GM12878 (cell line): ENCODE measurements at regions not wholly inside any gene's neighbourhood (a gene's known extent, or its start where the extent isn't known, plus 50 kb on each side); places are given as distances from the start of the nearest gene placed in this dataset.

Experiments used
- ATAC-seq: fragments of 200-7000 bp; cut with Tn5 transposase; 3 replicates; pipeline ENCODE4 v1.9.1; 2020; ENCODE audit warnings: mild to moderate bottlenecking, moderate library complexity
- BruUV-seq: library from RNA; stranded (reverse); fragments of 400-500 nt; replicated peaks from 2 replicates; lab custom pipeline; 2021; lab: Mats Ljungman, UMichigan
- CTCF ChIA-PET: fragments of 300-600 bp; sonication (Branson Sonifier 250); formaldehyde crosslinking; extraction: SDS; loops from one replicate; lab custom pipeline; 2021; ENCODE audit warnings: inconsistent platforms; lab: Yijun Ruan, JAX
- POLR2A ChIA-PET: fragments of 350-600 bp; formaldehyde crosslinking; extraction: SDS; loops from one replicate; lab custom pipeline; 2021; ENCODE audit warnings: inconsistent platforms; lab: Charles Lee
- RAD21 ChIA-PET: fragments of 300-600 bp; sonication (Branson Sonifier 250); formaldehyde crosslinking; loops from one replicate; lab custom pipeline; 2023; ENCODE audit warnings: antibody characterized with exemption; ENCODE audit not compliant: unreplicated experiment; lab: Charles Lee
- SMC1A ChIA-PET: fragments of 300-600 bp; sonication (Branson Sonifier 250); formaldehyde crosslinking; loops from one replicate; lab custom pipeline; 2023; ENCODE audit not compliant: unreplicated experiment, uncharacterized antibody; lab: Charles Lee
- DNase-seq: peaks from one replicate; pipeline ENCODE4 v3.0.0-alpha.2; 2011; ENCODE audit warnings: low read depth, low spot score
- FAIRE-seq: peaks from 3 replicates; lab custom pipeline; 2011; peaks lifted over from hg19 to GRCh38; lab: Jason Lieb, UNC
- H2AFZ ChIP-seq: 2 replicates; pipeline ENCODE4 v1.6.0; 2011; ENCODE audit warnings: low read depth, low read length, control low read depth; ENCODE audit not compliant: control insufficient read depth
- H3K27ac ChIP-seq: 2 replicates; pipeline ENCODE4 v1.5.1; 2011; ENCODE audit warnings: control low read depth; ENCODE audit not compliant: control insufficient read depth, insufficient read depth
- H3K27me3 ChIP-seq, 2 experiments: replicated peaks in 1 of 2; 2 replicates each; pipeline versions ENCODE4 v1.6.0 to v1.6.1; 2011; ENCODE audit warnings: low read length in 1 of 2; ENCODE audit not compliant: control insufficient read depth in 2 of 2, insufficient read depth in 2 of 2
- H3K36me3 ChIP-seq, 2 experiments: 2 replicates each; pipeline ENCODE4 v1.5.1; 2011; ENCODE audit warnings: low read length in 1 of 2; ENCODE audit not compliant: control insufficient read depth in 2 of 2, insufficient read depth in 2 of 2
- H3K4me1 ChIP-seq: 2 replicates; pipeline ENCODE4 v1.6.1; 2011; ENCODE audit warnings: mild to moderate bottlenecking, low read length, moderate library complexity, mixed read lengths; ENCODE audit not compliant: control insufficient read depth, insufficient read depth
- H3K4me2 ChIP-seq: 2 replicates; pipeline ENCODE4 v1.6.0; 2011; ENCODE audit warnings: control low read depth; ENCODE audit not compliant: control insufficient read depth, insufficient read depth
- H3K4me3 ChIP-seq: fragments of 200-600 bp; sonication (generic); 2 replicates; pipeline ENCODE4 v1.5.1; 2016
- H3K79me2 ChIP-seq: 2 replicates; pipeline ENCODE4 v1.6.0; 2011; ENCODE audit warnings: low read length; ENCODE audit not compliant: control insufficient read depth, insufficient read depth
- H3K9ac ChIP-seq: 2 replicates; pipeline ENCODE4 v1.8.0; 2011; ENCODE audit warnings: low read length, control low read depth, mixed read lengths; ENCODE audit not compliant: control insufficient read depth, insufficient read depth
- H3K9me3 ChIP-seq: replicated peaks from 3 replicates; pipeline ENCODE4 v1.5.1; 2011; ENCODE audit warnings: mild to moderate bottlenecking, low read length; ENCODE audit not compliant: control insufficient read depth, insufficient read depth
- H4K20me1 ChIP-seq: 2 replicates; pipeline ENCODE4 v1.6.0; 2011; ENCODE audit not compliant: control insufficient read depth, insufficient read depth
- BACH1 ChIP-seq: fragments of 450-650 bp; IDR thresholded peaks from 2 replicates; pipeline ENCODE4 v1.6.1; 2017; ENCODE audit warnings: mild to moderate bottlenecking, borderline replicate concordance
- CEBPB ChIP-seq, 2 experiments: fragments of 150-350 bp in 1 of 2; IDR thresholded peaks; 2 replicates each; pipeline ENCODE4 v1.6.1; 2012 to 2014; ENCODE audit warnings: low read depth in 2 of 2, low read length in 2 of 2, borderline replicate concordance in 1 of 2, inconsistent platforms in 1 of 2
- MYC ChIP-seq: IDR thresholded peaks from 2 replicates; pipeline ENCODE4 v1.6.1; 2011; ENCODE audit warnings: mild to moderate bottlenecking, low read length, moderate library complexity, inconsistent platforms; ENCODE audit not compliant: insufficient read depth, insufficient replicate concordance, insufficient read length, severe bottlenecking
- NBN ChIP-seq: fragments of 450-650 bp; IDR thresholded peaks from 2 replicates; pipeline ENCODE4 v1.6.1; 2016
- NR2C2 ChIP-seq: IDR thresholded peaks from 2 replicates; pipeline ENCODE4 v1.6.1; 2011; ENCODE audit warnings: borderline replicate concordance, low read depth; ENCODE audit not compliant: control insufficient read depth, insufficient read length
- RAD51 ChIP-seq: fragments of 450-650 bp; IDR thresholded peaks from 2 replicates; pipeline ENCODE4 v1.6.1; 2016; ENCODE audit warnings: moderate library complexity, mild to moderate bottlenecking, inconsistent platforms
- RUNX3 ChIP-seq: IDR thresholded peaks from 2 replicates; pipeline ENCODE4 v1.6.1; 2012; ENCODE audit warnings: low read length, inconsistent platforms
- ZSCAN29 ChIP-seq: fragments of 450-650 bp; IDR thresholded peaks from 2 replicates; pipeline ENCODE4 v1.6.1; 2017; ENCODE audit warnings: mild to moderate bottlenecking, moderate library complexity
- WGBS: methylation state at CpG from one replicate; pipeline ENCODE4 v1.1.6; 2016; ENCODE audit warnings: low lambda C conversion rate; ENCODE audit not compliant: insufficient replicate concordance, insufficient coverage; ENCODE audit errors: missing lambda C conversion rate; 5-methylcytosine and 5-hydroxymethylcytosine counted together
- in situ Hi-C: fragments of 300-500 bp; cut with MboI; formaldehyde crosslinking; loops from 9 replicates; pipeline ENCODE4 v1.14.3; 2018; ENCODE audit warnings: mixed read lengths
- intact Hi-C: fragments of 100-400 bp; cut with micrococcal nuclease; formaldehyde crosslinking; loops from one replicate; pipeline ENCODE4 v1.14.2; 2022; ENCODE audit not compliant: unreplicated experiment
- TF ChIP-seq, protein P1 (sequence below): IDR thresholded peaks from 2 replicates; pipeline ENCODE4 v1.6.1; 2012; ENCODE audit warnings: mild to moderate bottlenecking, low read depth, low read length
- TF ChIP-seq, protein P2 (sequence below): IDR thresholded peaks from 2 replicates; pipeline ENCODE4 v1.6.1; 2011; ENCODE audit warnings: low read depth, low read length, improper control_type of control experiment, borderline replicate concordance

DNA sequence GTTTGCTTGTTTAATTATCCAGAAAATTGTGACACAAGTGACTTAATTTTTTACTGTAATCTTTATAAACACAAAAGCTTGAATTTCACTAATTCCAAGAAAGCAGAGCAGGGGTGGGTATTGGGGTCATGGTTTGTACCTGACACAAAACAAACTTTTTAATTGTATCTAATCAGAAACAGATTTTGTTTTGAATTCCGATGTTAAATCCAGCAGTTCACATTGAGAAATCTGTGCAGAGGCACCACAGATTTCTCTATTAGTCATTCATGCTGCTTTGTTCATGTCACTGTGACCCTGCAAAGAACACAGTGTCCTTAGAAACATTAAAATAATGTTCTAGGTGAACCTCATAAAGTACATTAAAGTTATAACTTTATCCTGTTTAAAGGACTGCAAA, 443.4 kb downstream of the NYAP2 start:
- TF ChIP-seq NBN (no peak), ZSCAN29 (no peak), BACH1 (no peak), MYC (no peak), RUNX3 (no peak), NR2C2 (no peak), RAD51 (no peak), CEBPB (IDR thresholded peaks at IDR 0.05; ENCODE audit: borderline replicate concordance in 1 of 2, low read depth in 2 of 2, low read length in 2 of 2) (no peak)
- TF ChIP-seq, protein P1, sequence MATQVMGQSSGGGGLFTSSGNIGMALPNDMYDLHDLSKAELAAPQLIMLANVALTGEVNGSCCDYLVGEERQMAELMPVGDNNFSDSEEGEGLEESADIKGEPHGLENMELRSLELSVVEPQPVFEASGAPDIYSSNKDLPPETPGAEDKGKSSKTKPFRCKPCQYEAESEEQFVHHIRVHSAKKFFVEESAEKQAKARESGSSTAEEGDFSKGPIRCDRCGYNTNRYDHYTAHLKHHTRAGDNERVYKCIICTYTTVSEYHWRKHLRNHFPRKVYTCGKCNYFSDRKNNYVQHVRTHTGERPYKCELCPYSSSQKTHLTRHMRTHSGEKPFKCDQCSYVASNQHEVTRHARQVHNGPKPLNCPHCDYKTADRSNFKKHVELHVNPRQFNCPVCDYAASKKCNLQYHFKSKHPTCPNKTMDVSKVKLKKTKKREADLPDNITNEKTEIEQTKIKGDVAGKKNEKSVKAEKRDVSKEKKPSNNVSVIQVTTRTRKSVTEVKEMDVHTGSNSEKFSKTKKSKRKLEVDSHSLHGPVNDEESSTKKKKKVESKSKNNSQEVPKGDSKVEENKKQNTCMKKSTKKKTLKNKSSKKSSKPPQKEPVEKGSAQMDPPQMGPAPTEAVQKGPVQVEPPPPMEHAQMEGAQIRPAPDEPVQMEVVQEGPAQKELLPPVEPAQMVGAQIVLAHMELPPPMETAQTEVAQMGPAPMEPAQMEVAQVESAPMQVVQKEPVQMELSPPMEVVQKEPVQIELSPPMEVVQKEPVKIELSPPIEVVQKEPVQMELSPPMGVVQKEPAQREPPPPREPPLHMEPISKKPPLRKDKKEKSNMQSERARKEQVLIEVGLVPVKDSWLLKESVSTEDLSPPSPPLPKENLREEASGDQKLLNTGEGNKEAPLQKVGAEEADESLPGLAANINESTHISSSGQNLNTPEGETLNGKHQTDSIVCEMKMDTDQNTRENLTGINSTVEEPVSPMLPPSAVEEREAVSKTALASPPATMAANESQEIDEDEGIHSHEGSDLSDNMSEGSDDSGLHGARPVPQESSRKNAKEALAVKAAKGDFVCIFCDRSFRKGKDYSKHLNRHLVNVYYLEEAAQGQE, result no peak
- TF ChIP-seq, protein P2, sequence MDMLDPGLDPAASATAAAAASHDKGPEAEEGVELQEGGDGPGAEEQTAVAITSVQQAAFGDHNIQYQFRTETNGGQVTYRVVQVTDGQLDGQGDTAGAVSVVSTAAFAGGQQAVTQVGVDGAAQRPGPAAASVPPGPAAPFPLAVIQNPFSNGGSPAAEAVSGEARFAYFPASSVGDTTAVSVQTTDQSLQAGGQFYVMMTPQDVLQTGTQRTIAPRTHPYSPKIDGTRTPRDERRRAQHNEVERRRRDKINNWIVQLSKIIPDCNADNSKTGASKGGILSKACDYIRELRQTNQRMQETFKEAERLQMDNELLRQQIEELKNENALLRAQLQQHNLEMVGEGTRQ, result no peak
- Histone ChIP-seq H3K27ac (no peak overlapping the region), H3K9ac (no peak overlapping the region), H3K27me3 (no peaks in the 10 kb centered on the region), H3K79me2 (no peaks in the 10 kb centered on the region), H3K4me3 (no peak overlapping the region), H3K9me3 (no peaks in the 10 kb centered on the region), H3K36me3 (no peaks in the 10 kb centered on the region), H2AFZ (no peak overlapping the region), H3K4me1 (no peaks in the 10 kb centered on the region), H4K20me1 (no peaks in the 10 kb centered on the region), H3K4me2 (no peak overlapping the region)
- no peak for ATAC-seq
- intact Hi-C loops, result no loop called here
- DNase-seq, result no peak
- CTCF ChIA-PET, result interaction anchor here (0.6 kb wide), 1 partner anchor 1704 kb away, joined by 3 read pairs; no protein-coding TSS in a partner anchor
- FAIRE-seq, result no peak
- no TSS peak for BruUV-seq
- POLR2A ChIA-PET, result no interaction called here
- SMC1A ChIA-PET, result no interaction called here
- 35% methylated on average over 1 of the region's 1 CpG for WGBS
- RAD21 ChIA-PET, result no interaction called here
- in situ Hi-C loops, result no loop called here
